ENCODE measurements at regions not wholly inside any gene's neighbourhood (a gene's known extent, or its start where the extent isn't known, plus 50 kb on each side); places are given as distances from the start of the nearest gene placed in this dataset.
"Not testable (repeated sequence)": the region's sequence is repeated elsewhere in the genome, so short reads cannot be mapped to it uniquely, and the experiment has no call there.

DNA sequence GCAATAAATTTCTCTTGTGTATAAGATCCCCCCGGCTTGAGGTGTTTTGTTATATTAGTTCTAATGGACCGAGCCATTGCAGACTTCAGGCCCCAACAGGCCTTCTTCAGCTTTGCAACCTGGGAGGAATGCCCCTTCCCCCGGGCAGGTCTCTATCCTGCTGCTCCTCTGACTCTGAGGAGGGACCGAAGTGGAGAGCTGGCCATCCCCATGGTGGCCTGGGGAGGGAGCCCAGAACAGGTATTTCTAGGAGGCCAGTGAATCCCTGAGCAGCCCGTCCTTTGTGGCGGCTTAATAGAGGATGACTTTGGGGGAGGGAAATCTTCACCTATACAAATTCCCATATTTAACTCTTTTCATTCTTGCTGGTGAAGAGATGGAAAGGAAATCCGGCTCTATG, 715.8 kb upstream of the SOX11 start:
- no peaks in the 10 kb centered on the region for H3K27me3 ChIP-seq (ENCODE audit: control insufficient read depth, insufficient read depth, low read length)
- no peak overlapping the region for H3K4me3 ChIP-seq (ENCODE audit: low read depth, low read length)
- FAIRE-seq (no peak), DNase-seq (ENCODE audit: low read depth) (no peak)
- TF ChIP-seq, protein P1, sequence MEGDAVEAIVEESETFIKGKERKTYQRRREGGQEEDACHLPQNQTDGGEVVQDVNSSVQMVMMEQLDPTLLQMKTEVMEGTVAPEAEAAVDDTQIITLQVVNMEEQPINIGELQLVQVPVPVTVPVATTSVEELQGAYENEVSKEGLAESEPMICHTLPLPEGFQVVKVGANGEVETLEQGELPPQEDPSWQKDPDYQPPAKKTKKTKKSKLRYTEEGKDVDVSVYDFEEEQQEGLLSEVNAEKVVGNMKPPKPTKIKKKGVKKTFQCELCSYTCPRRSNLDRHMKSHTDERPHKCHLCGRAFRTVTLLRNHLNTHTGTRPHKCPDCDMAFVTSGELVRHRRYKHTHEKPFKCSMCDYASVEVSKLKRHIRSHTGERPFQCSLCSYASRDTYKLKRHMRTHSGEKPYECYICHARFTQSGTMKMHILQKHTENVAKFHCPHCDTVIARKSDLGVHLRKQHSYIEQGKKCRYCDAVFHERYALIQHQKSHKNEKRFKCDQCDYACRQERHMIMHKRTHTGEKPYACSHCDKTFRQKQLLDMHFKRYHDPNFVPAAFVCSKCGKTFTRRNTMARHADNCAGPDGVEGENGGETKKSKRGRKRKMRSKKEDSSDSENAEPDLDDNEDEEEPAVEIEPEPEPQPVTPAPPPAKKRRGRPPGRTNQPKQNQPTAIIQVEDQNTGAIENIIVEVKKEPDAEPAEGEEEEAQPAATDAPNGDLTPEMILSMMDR (IDR thresholded peaks at IDR 0.05; ENCODE audit: insufficient read depth, low read length, severe bottlenecking), result no peak
- no peaks in the 10 kb centered on the region for H3K36me3 ChIP-seq (ENCODE audit: control insufficient read depth, insufficient read depth, low read length)

DNA sequence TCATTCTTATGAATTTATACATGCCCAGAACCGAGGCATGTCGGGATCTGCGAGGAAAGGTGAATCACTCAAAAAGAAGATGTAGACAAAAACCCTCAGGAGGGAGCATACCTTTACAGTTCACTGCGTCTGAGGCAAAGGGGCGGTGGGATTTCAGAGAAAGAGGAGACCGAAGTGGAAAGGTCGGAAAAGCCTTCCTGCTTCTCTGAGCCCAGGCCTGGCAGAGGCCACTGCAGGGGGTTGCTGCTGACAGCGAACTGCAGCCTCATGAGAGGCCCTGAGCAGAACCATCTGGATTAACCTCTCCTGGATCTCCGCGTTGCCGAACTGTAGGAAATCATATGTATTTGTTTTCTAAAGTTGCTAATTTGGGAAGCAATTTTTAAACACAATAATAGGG, 713.1 kb upstream of the SOX11 start:
- Histone ChIP-seq H3K4me3 (ENCODE audit: low read depth, low read length) (no peak overlapping the region), H3K27me3 (ENCODE audit: control insufficient read depth, insufficient read depth, low read length) (no peaks in the 10 kb centered on the region), H3K36me3 (ENCODE audit: control insufficient read depth, insufficient read depth, low read length) (no peaks in the 10 kb centered on the region)
- DNase-seq (ENCODE audit: low read depth) (no peak), FAIRE-seq (no peak)
- TF ChIP-seq, protein P1 (IDR thresholded peaks at IDR 0.05; ENCODE audit: insufficient read depth, low read length, severe bottlenecking), result no peak

DNA sequence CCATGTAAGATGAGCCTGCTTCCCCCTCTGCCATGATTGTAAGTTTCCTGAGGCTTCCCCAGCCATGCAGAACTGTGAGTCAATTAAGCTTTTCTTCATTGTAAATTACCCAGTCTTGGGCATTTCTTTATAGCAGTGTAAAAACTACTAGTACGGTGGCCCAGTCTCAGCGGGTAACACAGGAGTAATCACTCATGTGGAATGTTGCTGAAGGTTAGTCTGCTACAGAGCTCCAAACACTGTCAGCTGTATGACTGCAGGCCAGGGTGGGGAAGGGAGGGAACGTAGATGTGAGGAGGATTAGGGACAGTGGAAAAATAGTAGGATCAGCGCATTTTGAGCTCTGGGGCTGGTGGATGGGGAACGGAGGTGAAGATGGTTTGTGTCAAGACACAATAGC, 711.2 kb upstream of the SOX11 start:
- TF ChIP-seq, protein P1 (IDR thresholded peaks at IDR 0.05; ENCODE audit: insufficient read depth, low read length, severe bottlenecking), result no peak

DNA sequence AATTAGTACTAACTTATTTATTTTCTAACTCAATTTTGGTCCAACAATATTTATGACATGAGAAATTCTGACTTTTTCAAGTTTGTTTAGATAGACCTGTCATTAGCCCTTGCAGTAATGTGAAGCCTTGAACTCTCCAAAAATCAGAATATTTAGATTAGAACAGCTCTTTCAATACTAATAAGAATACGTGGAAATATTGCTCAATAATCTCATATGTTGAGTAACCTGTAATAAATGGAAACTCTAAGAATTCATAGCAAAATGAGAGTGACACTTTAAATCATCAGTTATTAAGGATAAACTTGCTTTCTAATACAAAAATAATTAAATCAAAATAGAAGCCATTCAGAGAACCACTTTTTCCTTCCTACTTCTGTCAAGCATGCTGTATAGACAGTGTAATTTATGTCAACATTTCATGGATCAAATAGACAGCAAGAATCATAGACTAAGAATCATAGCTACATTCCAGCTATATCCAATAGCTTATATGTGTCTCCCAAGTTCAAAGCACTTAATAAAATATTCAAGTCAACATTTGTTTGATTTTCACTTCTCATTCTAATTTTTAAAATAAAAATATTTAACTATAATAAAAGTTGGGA, 710.3 kb upstream of the SOX11 start:
- Histone ChIP-seq H3K36me3 (ENCODE audit: control insufficient read depth, insufficient read depth, low read length) (no peaks in the 10 kb centered on the region), H3K4me3 (ENCODE audit: low read depth, low read length) (no peak overlapping the region), H3K27me3 (ENCODE audit: control insufficient read depth, insufficient read depth, low read length) (no peaks in the 10 kb centered on the region)
- FAIRE-seq (no peak), DNase-seq (ENCODE audit: low read depth) (no peak)
- TF ChIP-seq, protein P1 (IDR thresholded peaks at IDR 0.05; ENCODE audit: insufficient read depth, low read length, severe bottlenecking), result no peak

More for the DNA sequence above, 711.2 kb upstream of the SOX11 start:
- FAIRE-seq (no peak), DNase-seq (ENCODE audit: low read depth) (no peak)
- Histone ChIP-seq H3K27me3 (ENCODE audit: control insufficient read depth, insufficient read depth, low read length) (no peaks in the 10 kb centered on the region), H3K4me3 (ENCODE audit: low read depth, low read length) (no peak overlapping the region), H3K36me3 (ENCODE audit: control insufficient read depth, insufficient read depth, low read length) (no peaks in the 10 kb centered on the region)

DNA sequence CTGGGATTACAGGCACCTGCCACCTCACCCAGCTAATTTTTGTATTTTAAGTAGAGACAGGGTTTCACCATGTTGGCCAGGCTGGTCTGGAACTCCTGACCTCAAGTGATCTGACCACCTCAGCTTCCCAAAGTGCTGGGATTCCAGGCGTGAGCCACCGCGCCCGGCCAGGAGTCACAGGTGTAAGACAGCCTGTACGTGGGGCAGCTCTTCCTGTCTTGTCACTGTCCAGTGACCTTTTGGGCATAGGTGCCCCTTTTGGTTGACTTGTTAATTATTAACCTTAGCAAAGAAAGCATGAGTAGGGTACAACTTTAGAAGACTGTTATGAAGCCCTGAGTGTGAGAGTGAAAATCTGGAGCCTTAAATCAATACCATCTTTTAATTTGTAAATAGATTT, 703.7 kb upstream of the SOX11 start:
- H3K27me3 ChIP-seq (ENCODE audit: control insufficient read depth, insufficient read depth, low read length); FAIRE-seq; DNase-seq (ENCODE audit: low read depth); H3K4me3 ChIP-seq (ENCODE audit: low read depth, low read length); H3K36me3 ChIP-seq (ENCODE audit: control insufficient read depth, insufficient read depth, low read length): not testable (repeated sequence)

DNA sequence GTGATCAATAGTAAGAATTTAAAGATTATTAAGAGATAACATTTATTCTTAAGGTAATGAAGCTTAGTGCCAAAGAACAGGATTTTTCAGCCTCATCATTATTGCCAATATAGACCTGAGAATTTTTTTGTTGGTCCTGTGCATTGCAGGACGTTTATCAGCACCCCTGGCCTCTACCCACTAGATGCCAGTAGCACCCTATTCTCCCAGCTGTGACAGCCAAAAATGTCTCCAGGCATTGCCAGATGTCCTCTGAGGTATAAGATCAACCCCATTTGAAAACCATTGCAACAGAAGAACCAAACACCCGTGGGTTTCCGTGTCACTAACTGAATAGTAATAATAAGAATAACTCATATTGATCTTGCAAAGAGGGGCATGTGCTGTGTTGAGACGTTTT, 700.0 kb upstream of the SOX11 start:
- DNase-seq (ENCODE audit: low read depth), result no peak
- TF ChIP-seq, protein P1 (IDR thresholded peaks at IDR 0.05; ENCODE audit: insufficient read depth, low read length, severe bottlenecking), result no peak
- Histone ChIP-seq H3K4me3 (ENCODE audit: low read depth, low read length) (no peak overlapping the region), H3K36me3 (ENCODE audit: control insufficient read depth, insufficient read depth, low read length) (no peaks in the 10 kb centered on the region), H3K27me3 (ENCODE audit: control insufficient read depth, insufficient read depth, low read length) (no peaks in the 10 kb centered on the region)
- FAIRE-seq, result no peak
